SHP77 treated with DMSO at 0.1 percent for 48 hours (cell line): ENCODE measurements at regions not wholly inside any gene's neighbourhood (a gene's known extent, or its start where the extent isn't known, plus 50 kb on each side); places are given as distances from the start of the nearest gene placed in this dataset.
"Not testable (repeated sequence)": the region's sequence is repeated elsewhere in the genome, so short reads cannot be mapped to it uniquely, and the experiment has no call there.

Experiments
- DNase-seq: peaks from one replicate; lab custom pipeline; 2025; lab: John Stamatoyannopoulos, UW

GRCh38 chr2:49677227-49677626 is 522.9 kb upstream of the FSHR start:
- no peak for DNase-seq

- no peak for DNase-seq
These were observed 510.5 kb upstream of the FSHR start for GRCh38 chr2:49664827-49665226.

DNA sequence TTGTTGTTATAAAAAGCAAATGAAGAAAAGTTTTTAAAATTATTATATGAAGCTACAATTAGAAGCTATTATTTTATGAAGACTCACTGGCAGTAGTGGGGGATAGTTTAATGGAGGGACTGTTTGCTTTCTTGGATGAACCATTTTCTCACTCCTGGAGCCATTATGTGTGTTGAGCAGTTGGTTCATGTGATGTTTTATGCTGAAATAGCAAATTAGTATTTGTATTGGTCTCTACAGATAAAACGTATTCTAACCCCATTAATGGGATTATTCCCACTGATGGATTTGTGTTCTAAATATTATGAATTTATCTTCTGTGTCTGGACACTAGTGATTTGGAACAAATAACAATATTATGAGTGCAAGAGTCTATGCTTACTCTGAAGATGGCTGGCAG is 507.5 kb upstream of the FSHR start:
- DNase-seq, result no peak

- DNase-seq, result no peak
These were observed 502.5 kb upstream of the FSHR start for GRCh38 chr2:49656853-49657252.

GRCh38 chr2:49643149-49643548 is 488.8 kb upstream of the FSHR start:
- DNase-seq, result no peak

- DNase-seq, result no peak
These were observed 486.3 kb upstream of the FSHR start for GRCh38 chr2:49640630-49641029.

GRCh38 chr2:49621016-49621415 is 466.7 kb upstream of the FSHR start:
- DNase-seq, result no peak

DNA sequence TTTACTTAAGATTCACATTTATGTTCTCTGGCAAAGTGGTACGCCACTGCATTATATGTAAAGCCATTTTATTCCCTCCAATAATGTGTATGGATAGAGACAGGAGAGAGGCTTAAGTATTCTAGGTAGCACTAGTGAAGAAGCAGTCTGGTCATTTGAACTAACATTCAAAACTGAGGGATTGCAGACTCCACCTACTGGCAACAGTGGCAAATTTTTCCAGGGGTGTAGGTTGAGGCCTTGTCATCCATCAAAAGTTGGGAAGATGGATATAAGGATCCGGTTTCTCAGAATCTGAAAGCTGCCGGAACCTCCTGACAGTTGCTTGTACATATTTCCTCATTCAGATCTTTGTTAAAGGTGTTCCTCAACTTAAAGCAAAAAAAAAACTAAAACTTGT is 465.5 kb upstream of the FSHR start:
- DNase-seq, result no peak

- no peak for DNase-seq
These were observed 464.2 kb upstream of the FSHR start for GRCh38 chr2:49618491-49618890.

DNA sequence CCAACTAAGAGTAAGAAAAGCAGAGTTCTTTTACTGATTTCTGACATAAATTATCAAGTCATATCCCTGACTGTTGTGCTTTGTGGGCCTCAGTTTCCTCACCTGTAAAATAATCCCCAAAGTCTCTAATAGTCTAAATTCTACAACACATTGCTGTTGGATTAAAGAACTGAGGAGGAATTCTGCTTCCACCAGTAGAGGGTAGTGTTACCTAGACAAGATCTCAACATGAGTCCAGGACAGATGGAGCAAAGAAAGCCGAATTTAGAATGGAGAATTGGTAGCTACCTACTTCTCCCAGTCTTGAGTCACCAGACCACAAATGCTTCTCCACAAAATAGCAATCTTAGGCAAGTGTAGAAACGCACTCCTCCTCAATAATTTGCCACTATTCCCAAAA is 462.5 kb upstream of the FSHR start:
- DNase-seq, result no peak

DNA sequence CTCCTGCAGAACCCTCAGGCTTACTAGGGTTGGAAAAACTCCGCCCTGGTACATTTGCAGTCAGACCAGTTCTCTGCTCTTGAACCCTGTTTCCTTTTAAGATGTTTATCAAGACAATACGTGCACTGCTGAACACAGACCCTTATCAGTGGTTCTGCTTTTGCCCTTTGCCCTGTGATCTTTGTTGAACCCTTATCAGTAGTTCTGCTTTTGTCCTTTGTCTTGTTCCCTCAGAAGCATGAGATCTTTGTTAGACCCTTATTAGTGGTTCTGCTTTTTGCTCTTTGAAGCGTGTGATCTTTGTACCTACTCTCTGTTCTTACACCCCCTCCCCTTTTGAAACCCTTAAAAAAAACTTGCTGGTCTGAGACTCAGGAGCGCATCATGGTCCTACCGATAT is 457.5 kb upstream of the FSHR start:
- DNase-seq, result not testable (repeated sequence)

DNA sequence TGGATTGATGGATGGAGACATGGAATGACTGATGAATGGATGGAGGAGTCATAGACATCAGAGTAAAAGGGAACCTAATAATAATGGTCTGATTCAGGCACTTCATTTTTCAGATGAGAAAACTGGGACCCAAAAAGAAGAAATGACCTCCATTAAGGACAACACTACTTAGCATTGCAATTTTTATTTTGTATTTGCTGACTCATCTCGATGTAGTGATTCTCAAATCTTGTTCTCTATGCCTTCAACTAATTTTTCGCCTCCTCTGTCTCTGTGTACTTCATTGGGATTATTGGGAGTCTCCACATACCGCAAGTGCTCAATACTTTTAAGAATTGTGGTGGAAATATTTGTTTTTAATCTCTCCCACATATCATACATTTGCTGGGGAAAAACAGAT is 446.2 kb upstream of the FSHR start:
- no peak for DNase-seq

DNA sequence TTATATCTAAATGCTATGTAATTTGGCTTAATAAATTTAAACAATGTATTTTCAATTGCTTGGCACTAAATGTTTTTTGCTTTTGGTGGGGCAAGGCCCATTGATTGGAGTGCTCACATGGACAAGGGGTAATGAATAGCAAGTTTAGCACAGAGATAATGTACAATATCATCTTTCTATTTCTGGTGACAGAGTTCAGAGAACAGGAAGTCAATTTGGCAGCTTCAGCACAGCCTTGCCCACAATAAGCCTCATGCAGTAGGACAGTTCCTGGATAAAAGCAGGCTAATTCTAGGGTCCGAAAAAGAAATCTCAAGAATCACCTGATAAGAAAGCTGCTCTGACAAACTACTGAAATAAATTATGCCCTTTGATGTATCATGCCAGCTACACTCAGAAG is 443.9 kb upstream of the FSHR start:
- no peak for DNase-seq

DNA sequence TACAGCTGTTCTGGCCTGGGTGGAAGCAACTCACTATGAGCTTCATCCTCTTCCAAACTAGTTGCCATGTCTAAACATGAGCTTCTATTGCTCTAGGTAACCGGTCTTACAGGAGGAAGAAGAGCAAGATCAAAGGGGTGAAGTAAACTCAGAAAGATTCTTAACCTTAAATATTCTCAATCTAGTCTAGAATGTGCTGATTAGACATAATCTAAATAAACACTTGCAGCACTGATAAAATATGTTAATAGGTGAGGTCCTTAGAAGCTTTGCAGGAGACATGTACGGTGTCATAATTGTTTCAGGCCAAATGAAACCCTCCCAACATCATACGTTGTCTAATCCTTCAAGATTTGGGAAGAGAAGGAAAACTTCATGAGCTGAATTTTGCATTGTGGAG is 431.6 kb upstream of the FSHR start:
- no peak for DNase-seq

DNA sequence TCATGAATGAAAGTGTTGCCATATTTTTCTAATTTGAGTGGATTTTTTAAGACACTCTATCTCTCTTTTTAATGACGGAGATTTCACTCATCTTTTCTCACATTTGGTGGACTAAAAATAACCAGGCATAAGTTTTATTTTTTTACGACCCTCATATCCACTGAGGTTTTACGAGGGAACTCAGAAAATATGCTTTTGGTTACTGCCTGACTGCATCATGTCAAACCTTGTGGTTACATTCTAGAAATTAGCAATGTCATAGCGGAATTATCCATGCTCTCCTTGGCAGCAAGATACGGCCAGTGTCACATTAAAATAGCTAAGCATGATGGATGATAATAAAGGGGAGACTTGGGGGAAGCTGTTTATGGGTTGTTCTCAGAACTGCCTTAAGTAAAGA is 428.6 kb upstream of the FSHR start:
- no peak for DNase-seq

DNA sequence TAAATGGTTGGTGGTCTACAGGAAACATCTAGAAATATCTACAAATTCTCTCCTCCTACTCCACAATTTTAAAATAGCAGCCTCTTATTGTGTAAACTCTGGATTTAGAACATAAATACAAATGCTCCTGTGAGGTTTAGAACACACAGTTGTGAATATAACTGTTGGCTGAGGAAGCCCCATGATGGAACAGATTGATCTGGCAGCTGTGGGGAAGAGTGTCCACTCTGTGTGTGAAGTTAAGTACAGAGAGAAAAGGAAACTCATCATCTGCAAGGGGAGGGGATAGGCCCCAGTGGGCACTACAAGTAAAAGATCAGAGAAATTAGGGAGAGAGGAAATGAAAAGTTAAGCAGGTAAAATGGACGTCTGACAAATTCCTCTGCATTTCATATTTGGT is 422.7 kb upstream of the FSHR start:
- DNase-seq, result no peak

DNA sequence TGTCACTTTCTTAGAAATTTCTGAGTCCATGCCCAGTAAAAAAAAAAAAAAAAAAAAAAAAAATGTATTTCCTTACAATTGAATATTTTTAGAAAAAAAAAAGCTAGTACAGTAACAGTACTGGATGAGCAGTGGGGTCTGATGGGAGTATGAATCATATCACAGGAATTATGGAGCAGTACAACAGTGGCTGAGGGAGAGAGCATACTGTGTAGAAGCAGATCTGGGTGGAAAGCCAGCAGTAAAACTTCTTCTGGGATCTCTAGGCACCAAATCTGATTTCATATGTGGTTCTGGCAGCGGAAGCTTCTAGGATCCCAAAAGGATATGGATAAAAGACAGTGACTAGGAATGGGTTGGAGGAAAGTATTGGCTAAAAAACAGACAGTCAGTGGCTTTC is 414.9 kb upstream of the FSHR start:
- DNase-seq, result no peak

- DNase-seq, result no peak
These were observed 413.7 kb upstream of the FSHR start for GRCh38 chr2:49567811-49568600.

- DNase-seq, result no peak
These were observed 412.7 kb upstream of the FSHR start for GRCh38 chr2:49567021-49567420.

- no peak for DNase-seq
These were observed 399.3 kb upstream of the FSHR start for GRCh38 chr2:49553658-49554057.

- no peak for DNase-seq
These were observed 378.4 kb upstream of the FSHR start for GRCh38 chr2:49532702-49533101.

GRCh38 chr2:49515996-49516782 is 361.9 kb upstream of the FSHR start:
- no peak for DNase-seq

GRCh38 chr2:49514201-49514600 is 359.9 kb upstream of the FSHR start:
- no peak for DNase-seq

- peak; percentile 11 for DNase-seq
These were observed 336.4 kb upstream of the FSHR start for GRCh38 chr2:49490710-49491109.
